AG09309 (cell line): ENCODE measurements at regions not wholly inside any gene's neighbourhood (a gene's known extent, or its start where the extent isn't known, plus 50 kb on each side); places are given as distances from the start of the nearest gene placed in this dataset.
"Not testable (repeated sequence)": the region's sequence is repeated elsewhere in the genome, so short reads cannot be mapped to it uniquely, and the experiment has no call there.

Experiments used
- DNase-seq: peaks from one replicate; pipeline ENCODE4 v3.0.0-alpha.2; 2010; ENCODE audit warnings: low read depth
- H3K4me3 ChIP-seq: 2 replicates; pipeline ENCODE4 v1.5.1; 2011; ENCODE audit warnings: mild to moderate bottlenecking, low read depth, low read length, moderate library complexity; ENCODE audit not compliant: control insufficient read depth
- CTCF ChIP-seq: IDR thresholded peaks from 2 replicates; pipeline ENCODE4 v1.5.1; 2011; ENCODE audit warnings: mild to moderate bottlenecking, low read depth, low read length, inconsistent platforms; ENCODE audit not compliant: insufficient read depth, control insufficient read depth; ENCODE audit errors: missing control alignments

- no peak for TF ChIP-seq CTCF
- DNase-seq, result no peak
- no peak overlapping the region for H3K4me3 ChIP-seq
Observed at GRCh38 chr3:193053046-193053435, 135.4 kb upstream of the MB21D2 start.

DNA sequence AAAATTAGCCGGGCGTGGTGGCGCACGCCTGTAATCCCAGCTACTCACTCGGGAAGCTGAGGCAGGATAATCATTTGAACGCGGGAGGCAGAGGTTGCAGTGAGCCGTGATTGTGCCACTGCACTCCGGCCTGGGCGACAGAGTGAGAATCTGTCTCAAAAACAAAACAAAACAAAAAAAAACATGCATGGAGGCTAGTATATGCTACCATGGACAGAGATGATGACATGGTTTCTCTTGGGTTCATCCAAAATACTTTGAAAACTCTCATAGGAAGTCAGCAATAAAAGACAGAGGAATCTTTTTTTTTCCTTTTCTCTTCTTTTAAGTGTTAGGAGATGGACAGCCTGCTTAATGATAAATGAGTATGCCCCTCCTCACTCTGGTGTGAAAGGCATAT is 137.7 kb upstream of the MB21D2 start:
- no peak for TF ChIP-seq CTCF
- DNase-seq, result no peak
- H3K4me3 ChIP-seq, result no peak overlapping the region

DNA sequence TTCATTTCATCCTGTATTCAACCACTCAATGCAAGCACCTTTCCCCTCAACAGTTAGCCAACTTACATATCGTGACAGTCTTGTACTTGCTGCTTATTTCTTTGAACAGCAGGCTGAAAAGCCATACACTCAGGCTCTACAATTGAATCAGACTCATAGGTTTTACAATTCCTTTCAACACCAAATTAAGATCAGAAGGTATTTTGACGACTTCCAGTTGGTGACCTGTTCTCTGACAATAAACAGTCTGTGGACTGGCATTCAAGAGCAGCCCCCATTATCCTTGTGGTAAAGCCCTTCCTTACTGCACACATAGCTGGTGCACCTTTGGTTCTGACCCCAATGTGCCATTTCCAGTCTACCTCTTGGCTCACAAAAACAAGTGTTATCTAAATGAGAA is 140.0 kb upstream of the MB21D2 start:
- no peak overlapping the region for H3K4me3 ChIP-seq
- no peak for DNase-seq
- TF ChIP-seq CTCF, result no peak

GRCh38 chr3:193060748-193061546 is 143.3 kb upstream of the MB21D2 start:
- TF ChIP-seq CTCF, result no peak
- DNase-seq, result no peak

GRCh38 chr3:193068365-193068764 is 150.7 kb upstream of the MB21D2 start:
- DNase-seq, result no peak
- no peak for TF ChIP-seq CTCF
- no peak overlapping the region for H3K4me3 ChIP-seq

More at GRCh38 chr3:193060748-193061546, 143.3 kb upstream of the MB21D2 start:
- H3K4me3 ChIP-seq, result no peak overlapping the region

DNA sequence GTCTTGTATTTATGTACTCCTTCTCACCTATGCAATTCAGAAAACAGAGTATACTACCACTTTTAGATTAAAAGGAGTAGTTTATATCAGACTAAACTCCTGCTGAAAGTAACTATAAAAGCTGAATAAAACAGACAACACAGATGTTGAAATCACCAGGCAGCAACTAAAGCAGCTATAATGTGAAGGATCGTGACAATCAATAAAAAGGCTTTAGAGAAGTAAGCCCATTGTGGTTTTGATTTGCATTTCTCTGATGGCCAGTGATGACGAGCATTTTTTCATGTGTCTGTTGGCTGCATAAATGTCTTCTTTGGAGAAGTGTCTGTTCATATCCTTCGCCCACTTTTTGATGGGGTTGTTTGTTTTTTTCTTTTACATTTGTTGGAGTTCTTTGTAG is 152.1 kb upstream of the MB21D2 start:
- H3K4me3 ChIP-seq, DNase-seq: not testable (repeated sequence)

DNA sequence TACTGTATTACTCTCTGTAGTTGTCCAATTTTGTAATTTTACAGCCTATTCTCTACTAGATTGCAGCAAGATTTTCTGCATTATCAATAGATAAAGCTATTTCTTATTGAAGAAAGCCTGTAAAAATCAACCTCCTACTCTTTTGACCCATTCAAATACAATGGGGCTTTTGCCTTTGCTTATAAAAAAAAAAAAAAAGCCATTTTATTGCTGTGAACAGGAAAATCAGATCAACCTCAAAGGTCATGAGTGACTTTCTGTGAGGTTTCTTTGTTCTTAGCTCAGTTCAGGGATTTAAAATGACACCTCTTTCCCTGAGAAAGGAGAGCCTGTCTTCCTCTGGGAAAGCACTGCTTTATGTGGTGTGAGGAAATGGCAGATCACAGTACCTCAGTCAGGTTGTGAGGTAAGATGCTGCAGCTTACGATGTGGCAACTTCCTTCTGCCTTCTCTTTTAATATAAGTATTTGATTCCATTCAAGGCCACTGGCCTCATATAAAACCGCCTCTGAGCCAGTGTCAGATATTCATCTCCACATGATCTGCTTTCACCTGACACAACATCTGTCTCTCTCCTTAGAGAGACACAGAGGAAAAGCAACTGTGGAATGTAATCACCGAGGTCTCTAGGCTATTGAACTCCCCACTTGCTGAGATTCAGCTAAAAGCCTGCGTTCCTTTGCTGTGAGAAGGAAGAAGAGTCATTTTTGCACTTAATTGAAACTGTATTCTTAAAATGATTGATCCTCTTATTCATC is 161.5 kb upstream of the MB21D2 start:
- H3K4me3 ChIP-seq, result no peak overlapping the region
- DNase-seq, result no peak
- no peak for TF ChIP-seq CTCF
